OCI-LY1 (cell line): ENCODE measurements at regions not wholly inside any gene's neighbourhood (a gene's known extent, or its start where the extent isn't known, plus 50 kb on each side); places are given as distances from the start of the nearest gene placed in this dataset.

Source experiments
- CTCF ChIP-seq: fragments of 200-600 bp; sonication (generic), shearing (Covaris generic); IDR thresholded peaks from 2 replicates; pipeline ENCODE4 v1.5.1; 2017; ENCODE audit warnings: mild to moderate bottlenecking, antibody characterized with exemption, low read length, moderate library complexity, mixed read lengths
- EZH2 ChIP-seq: fragments of 200-600 bp; sonication (generic), shearing (Covaris generic); IDR thresholded peaks from 2 replicates; pipeline ENCODE4 v1.8.0; 2017; ENCODE audit warnings: borderline replicate concordance, mixed run types, mild to moderate bottlenecking, antibody characterized with exemption, low read length, moderate library complexity, mixed read lengths

- TF ChIP-seq CTCF (no peak), EZH2 (no peak)
Measured at GRCh38 chr4:147284256-147284835, 196.6 kb upstream of the EDNRA start.
